Stimulated activated effector memory CD8-positive, alpha-beta T cell treated with anti-CD3 and anti-CD28 coated beads, Interleukin-12 subunit alpha, Interleukin-12 subunit beta, amount 100 ng/mL, for 72 hours (primary cell): ENCODE measurements at regions not wholly inside any gene's neighbourhood (a gene's known extent, or its start where the extent isn't known, plus 50 kb on each side); places are given as distances from the start of the nearest gene placed in this dataset.

Experiments used
- ATAC-seq: fragments of 150-1000 bp; cut with Tn5 transposase; 2 replicates; pipeline ENCODE4 v1.10.0; 2021
- DNase-seq, 2 donors: peaks; one replicate each; pipeline ENCODE4 v3.0.0; 2021 to 2022; ENCODE audit warnings: low spot score in 2 of 2
- H3K27ac Mint-ChIP-seq: one replicate; pipeline ENCODE4 v1.8.0; 2022; ENCODE audit warnings: mild to moderate bottlenecking, mixed read lengths
- H3K36me3 Mint-ChIP-seq: one replicate; pipeline ENCODE4 v1.8.0; 2022; ENCODE audit warnings: mild to moderate bottlenecking, mixed read lengths
- H3K4me1 Mint-ChIP-seq: one replicate; pipeline ENCODE4 v1.8.0; 2022; ENCODE audit warnings: mixed read lengths
- H3K4me3 Mint-ChIP-seq: one replicate; pipeline ENCODE4 v1.8.0; 2022; ENCODE audit warnings: mild to moderate bottlenecking, mixed read lengths
- H3K9me3 Mint-ChIP-seq: one replicate; pipeline ENCODE4 v1.8.0; 2022; ENCODE audit warnings: mixed read lengths

DNA sequence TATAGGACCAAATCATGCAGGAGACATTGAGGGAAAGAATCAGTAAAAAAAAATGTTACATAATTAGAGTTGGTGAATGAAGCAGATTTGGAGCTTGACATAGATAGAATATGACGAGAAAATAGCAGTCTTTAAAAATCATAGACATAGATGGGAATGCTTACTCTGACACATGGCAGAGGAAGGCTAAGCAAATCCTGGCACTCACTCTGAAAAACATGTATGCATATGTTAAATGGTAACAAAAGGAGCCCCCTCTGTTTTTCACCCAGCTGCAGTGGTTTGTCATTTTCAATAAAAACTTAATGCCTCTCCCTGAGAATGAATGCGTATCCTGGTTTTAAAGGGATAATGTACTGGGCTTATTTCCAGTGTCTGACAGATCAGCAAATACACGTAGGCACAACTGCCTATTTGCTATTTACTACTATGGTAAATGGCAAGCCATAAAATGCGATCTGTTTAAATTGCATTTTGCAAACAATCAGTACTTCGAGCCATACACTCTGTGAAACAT, 561.2 kb upstream of the SEL1L start:
- Mint-ChIP-seq H3K27ac (no peak overlapping the region), H3K9me3 (peaks cover 10% of the 10 kb centered on the region), H3K4me3 (no peak overlapping the region), H3K36me3 (no peaks in the 10 kb centered on the region), H3K4me1 (no peaks in the 10 kb centered on the region)
- ATAC-seq: no peak
- no peak for DNase-seq

GRCh38 chr14:82104013-82104412, 570.4 kb upstream of the SEL1L start:
- ATAC-seq (no peak), DNase-seq (no peak)
- Mint-ChIP-seq H3K4me1 (no peaks in the 10 kb centered on the region), H3K9me3 (peaks cover 13% of the 10 kb centered on the region), H3K27ac (no peak overlapping the region), H3K4me3 (no peak overlapping the region), H3K36me3 (no peaks in the 10 kb centered on the region)

DNA sequence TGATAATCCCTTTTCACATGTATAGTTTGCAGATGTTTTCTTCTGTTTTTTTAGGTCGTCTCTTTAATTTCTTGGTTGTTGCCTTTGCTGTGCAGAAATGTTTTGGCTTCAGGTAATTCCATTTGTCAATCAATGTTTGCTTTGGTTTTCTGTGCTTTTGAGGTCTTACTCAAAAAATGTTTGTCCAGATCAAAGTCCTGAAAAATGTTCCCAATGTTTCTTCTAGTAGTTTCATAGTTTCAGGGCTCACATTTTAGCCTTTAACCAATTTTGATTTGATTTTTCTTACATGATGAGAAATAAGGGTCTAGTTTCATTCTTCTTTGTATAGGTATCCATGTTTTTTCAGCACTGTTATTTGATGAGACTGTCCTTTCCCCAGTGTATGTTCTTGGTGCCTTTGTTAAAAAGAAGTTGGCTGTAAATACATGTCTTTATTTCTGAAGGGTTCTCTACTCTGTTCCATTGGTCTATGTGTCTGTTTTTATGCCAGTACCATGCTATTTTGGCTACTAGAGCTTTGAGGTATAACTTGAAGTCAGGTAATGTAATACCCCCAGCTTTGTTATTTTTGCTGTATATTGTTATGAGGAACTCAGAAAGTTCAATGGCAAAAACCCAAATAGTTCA, 578.7 kb upstream of the SEL1L start:
- ATAC-seq: no peak

GRCh38 chr14:82113007-82113406, 579.4 kb upstream of the SEL1L start:
- no peak for DNase-seq
- Mint-ChIP-seq H3K27ac (no peak overlapping the region), H3K9me3 (peaks cover 19% of the 10 kb centered on the region), H3K4me3 (no peak overlapping the region), H3K36me3 (no peaks in the 10 kb centered on the region), H3K4me1 (no peaks in the 10 kb centered on the region)
- ATAC-seq: no peak

More for the DNA sequence above, 578.7 kb upstream of the SEL1L start:
- H3K4me3 Mint-ChIP-seq: no peak overlapping the region
- peaks cover 14% of the 10 kb centered on the region for H3K9me3 Mint-ChIP-seq
- H3K27ac Mint-ChIP-seq: no peak overlapping the region
- DNase-seq: no peak
- no peaks in the 10 kb centered on the region for H3K4me1 Mint-ChIP-seq
- H3K36me3 Mint-ChIP-seq: no peaks in the 10 kb centered on the region

GRCh38 chr14:82113710-82114109, 580.1 kb upstream of the SEL1L start:
- H3K27ac Mint-ChIP-seq: no peak overlapping the region
- H3K4me3 Mint-ChIP-seq: no peak overlapping the region
- DNase-seq (no peak), ATAC-seq (no peak)
- H3K36me3 Mint-ChIP-seq: no peaks in the 10 kb centered on the region
- H3K9me3 Mint-ChIP-seq: peaks cover 21% of the 10 kb centered on the region
- H3K4me1 Mint-ChIP-seq: no peaks in the 10 kb centered on the region

DNA sequence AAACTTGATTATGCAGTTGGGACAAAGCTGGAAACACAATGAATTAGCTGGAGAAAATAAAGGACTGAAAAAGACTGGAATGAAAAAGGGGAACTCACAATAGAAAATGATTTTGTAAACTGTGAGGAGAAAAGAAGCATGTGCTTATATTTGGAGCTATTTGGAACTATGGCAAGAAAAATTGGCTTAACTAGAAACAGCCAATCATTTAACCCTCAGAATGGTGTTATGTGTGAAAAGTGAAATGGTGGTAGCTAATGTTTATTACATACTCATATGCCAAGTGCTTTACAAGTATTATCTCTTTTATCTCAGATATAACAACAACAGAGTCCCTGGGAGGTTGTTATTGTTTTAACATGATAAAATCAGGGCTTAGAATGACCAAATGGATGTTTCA, 583.1 kb upstream of the SEL1L start:
- Mint-ChIP-seq H3K4me1 (no peaks in the 10 kb centered on the region), H3K36me3 (no peaks in the 10 kb centered on the region), H3K4me3 (no peak overlapping the region), H3K9me3 (peaks cover 15% of the 10 kb centered on the region), H3K27ac (no peak overlapping the region)
- ATAC-seq (no peak), DNase-seq (no peak)

- Mint-ChIP-seq H3K36me3 (no peaks in the 10 kb centered on the region), H3K27ac (no peak overlapping the region), H3K4me1 (no peaks in the 10 kb centered on the region), H3K9me3 (peaks cover 6% of the 10 kb centered on the region), H3K4me3 (no peak overlapping the region)
- DNase-seq (no peak), ATAC-seq (no peak)
Measured at GRCh38 chr14:82122655-82123054, 589.0 kb upstream of the SEL1L start.

DNA sequence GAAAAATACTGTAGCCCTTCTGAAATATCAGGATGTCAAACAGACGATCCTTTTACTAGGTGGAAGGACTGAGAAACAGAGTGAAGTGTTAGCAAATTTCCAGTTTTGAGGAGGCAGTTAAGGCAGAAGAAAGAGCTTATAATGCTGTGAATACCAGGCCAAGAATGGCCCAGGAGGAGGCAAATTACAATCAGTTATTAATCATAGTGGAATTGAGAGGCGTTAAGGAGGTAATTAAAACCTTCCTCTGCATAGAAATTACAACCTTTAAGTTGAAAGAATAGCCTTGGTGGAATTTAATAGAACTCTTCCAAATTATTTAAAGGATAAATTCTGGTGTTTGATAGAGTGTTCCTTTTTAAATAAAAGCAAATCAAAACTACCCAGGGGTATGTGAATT, 590.9 kb upstream of the SEL1L start:
- Mint-ChIP-seq H3K36me3 (no peaks in the 10 kb centered on the region), H3K4me1 (no peaks in the 10 kb centered on the region), H3K9me3 (peaks cover 6% of the 10 kb centered on the region), H3K4me3 (no peak overlapping the region), H3K27ac (no peak overlapping the region)
- ATAC-seq (no peak), DNase-seq (no peak)

GRCh38 chr14:82126006-82126405, 592.4 kb upstream of the SEL1L start:
- no peak for DNase-seq
- Mint-ChIP-seq H3K9me3 (peaks cover 12% of the 10 kb centered on the region), H3K4me3 (no peak overlapping the region), H3K36me3 (no peaks in the 10 kb centered on the region), H3K4me1 (no peaks in the 10 kb centered on the region), H3K27ac (no peak overlapping the region)
- ATAC-seq: no peak

- H3K9me3 Mint-ChIP-seq: peaks cover 12% of the 10 kb centered on the region
- no peaks in the 10 kb centered on the region for H3K4me1 Mint-ChIP-seq
- no peak overlapping the region for H3K4me3 Mint-ChIP-seq
- no peak overlapping the region for H3K27ac Mint-ChIP-seq
- no peaks in the 10 kb centered on the region for H3K36me3 Mint-ChIP-seq
- ATAC-seq (no peak), DNase-seq (no peak)
Measured at GRCh38 chr14:82134411-82134810, 600.8 kb upstream of the SEL1L start.

DNA sequence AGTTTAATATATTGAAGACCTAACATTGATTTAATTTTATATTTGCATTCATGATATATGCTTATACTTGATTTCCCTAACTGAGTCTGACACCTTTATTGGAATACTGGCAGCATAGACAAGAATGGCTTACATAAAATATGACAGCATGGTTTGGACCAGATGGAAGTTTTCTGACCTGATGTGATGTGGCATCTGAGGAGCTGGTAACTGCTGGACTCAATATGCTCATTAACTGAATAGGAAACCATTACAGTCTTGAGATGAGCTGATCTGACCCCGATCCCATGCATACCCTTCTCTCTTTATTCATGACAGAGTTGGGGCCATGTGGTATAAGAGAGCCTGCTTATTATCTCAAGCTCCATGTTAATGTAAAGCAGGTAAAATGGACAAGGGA, 604.8 kb upstream of the SEL1L start:
- no peaks in the 10 kb centered on the region for H3K4me1 Mint-ChIP-seq
- no peak for ATAC-seq

DNA sequence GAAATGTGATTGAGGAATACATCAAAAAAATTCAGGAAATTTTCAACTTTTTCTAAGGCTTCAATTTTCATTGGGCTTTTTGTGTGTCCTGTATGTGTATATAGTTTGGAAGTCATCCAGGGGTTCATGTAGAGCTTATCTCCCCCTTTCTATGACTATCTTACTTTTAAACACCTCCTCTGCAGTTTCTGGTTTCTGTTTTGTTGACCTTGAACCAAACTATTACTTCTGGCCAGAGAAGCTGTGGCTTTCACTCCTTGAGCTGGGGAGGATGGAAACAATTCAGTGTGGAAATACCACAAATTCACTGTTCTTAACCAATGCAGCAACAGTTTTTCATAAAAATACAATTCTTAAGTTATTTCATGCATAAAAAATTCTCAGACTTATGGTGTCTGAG, 613.2 kb upstream of the SEL1L start:
- ATAC-seq: no peak
- Mint-ChIP-seq H3K4me1 (no peaks in the 10 kb centered on the region), H3K27ac (no peak overlapping the region), H3K4me3 (no peak overlapping the region), H3K9me3 (peaks cover 10% of the 10 kb centered on the region), H3K36me3 (no peaks in the 10 kb centered on the region)
- no peak for DNase-seq

More for the DNA sequence above, 604.8 kb upstream of the SEL1L start:
- H3K4me3 Mint-ChIP-seq: no peak overlapping the region
- H3K36me3 Mint-ChIP-seq: no peaks in the 10 kb centered on the region
- peaks cover 13% of the 10 kb centered on the region for H3K9me3 Mint-ChIP-seq
- DNase-seq: no peak
- no peak overlapping the region for H3K27ac Mint-ChIP-seq

DNA sequence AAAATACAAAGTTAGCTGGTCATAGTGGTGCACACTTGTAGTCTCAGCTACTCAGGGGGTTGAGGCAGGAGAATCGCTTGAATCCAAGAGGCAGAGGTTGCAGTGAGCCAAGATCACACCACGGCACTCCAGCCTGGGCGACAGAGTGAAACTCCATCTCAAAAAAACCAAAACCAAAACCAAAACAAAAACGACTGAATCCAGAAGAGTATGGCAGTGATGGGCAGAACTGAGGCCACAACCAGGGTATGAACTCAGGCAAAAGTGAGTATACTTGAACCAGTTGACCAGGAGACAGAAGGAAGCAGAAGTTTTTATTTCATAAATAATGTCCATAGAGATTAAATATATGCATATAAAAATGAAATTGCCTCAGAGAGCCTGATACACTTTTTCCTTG, 620.0 kb upstream of the SEL1L start:
- no peak overlapping the region for H3K27ac Mint-ChIP-seq
- H3K9me3 Mint-ChIP-seq: peaks cover 11% of the 10 kb centered on the region
- no peak overlapping the region for H3K4me3 Mint-ChIP-seq
- no peak for DNase-seq
- H3K4me1 Mint-ChIP-seq: no peaks in the 10 kb centered on the region
- no peak for ATAC-seq
- no peaks in the 10 kb centered on the region for H3K36me3 Mint-ChIP-seq

- H3K36me3 Mint-ChIP-seq: no peaks in the 10 kb centered on the region
- H3K27ac Mint-ChIP-seq: no peak overlapping the region
- DNase-seq (no peak), ATAC-seq (no peak)
- H3K4me3 Mint-ChIP-seq: no peak overlapping the region
- no peaks in the 10 kb centered on the region for H3K4me1 Mint-ChIP-seq
- peaks cover 14% of the 10 kb centered on the region for H3K9me3 Mint-ChIP-seq
Measured at GRCh38 chr14:82159624-82160023, 626.0 kb upstream of the SEL1L start.

GRCh38 chr14:82180139-82180538, 646.5 kb upstream of the SEL1L start:
- DNase-seq: no peak
- no peaks in the 10 kb centered on the region for H3K36me3 Mint-ChIP-seq
- no peak overlapping the region for H3K27ac Mint-ChIP-seq
- no peak overlapping the region for H3K4me3 Mint-ChIP-seq
- no peaks in the 10 kb centered on the region for H3K4me1 Mint-ChIP-seq
- H3K9me3 Mint-ChIP-seq: peaks cover 16% of the 10 kb centered on the region
- no peak for ATAC-seq

- no peak overlapping the region for H3K4me3 Mint-ChIP-seq
- no peaks in the 10 kb centered on the region for H3K4me1 Mint-ChIP-seq
- ATAC-seq (no peak), DNase-seq (no peak)
- no peak overlapping the region for H3K27ac Mint-ChIP-seq
- peaks cover 16% of the 10 kb centered on the region for H3K9me3 Mint-ChIP-seq
- no peaks in the 10 kb centered on the region for H3K36me3 Mint-ChIP-seq
Measured at GRCh38 chr14:82182646-82183045, 649.0 kb upstream of the SEL1L start.

- H3K9me3 Mint-ChIP-seq: peaks cover 28% of the 10 kb centered on the region
- H3K36me3 Mint-ChIP-seq: no peaks in the 10 kb centered on the region
- no peak for ATAC-seq
- no peak for DNase-seq
- H3K4me3 Mint-ChIP-seq: no peak overlapping the region
- H3K4me1 Mint-ChIP-seq: no peaks in the 10 kb centered on the region
- no peak overlapping the region for H3K27ac Mint-ChIP-seq
Measured at GRCh38 chr14:82190742-82191141, 657.1 kb upstream of the SEL1L start.
